Smooth muscle cell (in vitro differentiated cells): ENCODE measurements at regions not wholly inside any gene's neighbourhood (a gene's known extent, or its start where the extent isn't known, plus 50 kb on each side); places are given as distances from the start of the nearest gene placed in this dataset.

Source experiments
- DNase-seq: peaks from one replicate; lab custom pipeline; 2025; ENCODE audit not compliant: unreplicated experiment; lab: John Stamatoyannopoulos, UW
- H2AFZ ChIP-seq: fragments of 200-600 bp; sonication (generic); 2 replicates; pipeline ENCODE4 v1.6.0; 2016; ENCODE audit warnings: antibody characterized with exemption, low read depth, mild to moderate bottlenecking
- H3F3A ChIP-seq: fragments of 200-600 bp; sonication (generic); 2 replicates; pipeline ENCODE4 v1.6.0; 2017; ENCODE audit warnings: antibody characterized with exemption, low read depth
- H3K27ac ChIP-seq: fragments of 200-600 bp; sonication (generic); 2 replicates; pipeline ENCODE4 v1.5.1; 2016; ENCODE audit warnings: low read depth, mild to moderate bottlenecking
- H3K27me3 ChIP-seq: fragments of 200-600 bp; sonication (generic); 2 replicates; pipeline ENCODE4 v1.6.1; 2016; ENCODE audit warnings: low read depth, mild to moderate bottlenecking
- H3K36me3 ChIP-seq: fragments of 200-600 bp; sonication (generic); 2 replicates; pipeline ENCODE4 v1.5.1; 2016; ENCODE audit warnings: low read depth
- H3K4me1 ChIP-seq: fragments of 200-600 bp; sonication (generic); 2 replicates; pipeline ENCODE4 v1.5.1; 2016; ENCODE audit warnings: low read depth
- H3K4me2 ChIP-seq: fragments of 200-600 bp; sonication (generic); 2 replicates; pipeline ENCODE4 v1.6.0; 2016; ENCODE audit warnings: mild to moderate bottlenecking
- H3K4me3 ChIP-seq: fragments of 200-600 bp; sonication (generic); 2 replicates; pipeline ENCODE4 v1.5.1; 2016; ENCODE audit warnings: mild to moderate bottlenecking
- H3K79me2 ChIP-seq: fragments of 200-600 bp; sonication (generic); 2 replicates; pipeline ENCODE4 v1.6.0; 2016; ENCODE audit warnings: low read depth, mild to moderate bottlenecking
- H3K9ac ChIP-seq: fragments of 200-600 bp; sonication (generic); 2 replicates; pipeline ENCODE4 v1.6.0; 2016; ENCODE audit warnings: low read depth
- H3K9me3 ChIP-seq: fragments of 200-600 bp; sonication (generic); replicated peaks from 2 replicates; pipeline ENCODE4 v1.5.1; 2016; ENCODE audit warnings: low read depth
- H4K20me1 ChIP-seq: fragments of 200-600 bp; sonication (generic); 2 replicates; pipeline ENCODE4 v1.6.0; 2016; ENCODE audit warnings: low read depth
- CTCF ChIP-seq: fragments of 200-600 bp; sonication (generic); IDR thresholded peaks from 2 replicates; pipeline ENCODE4 v1.5.1; 2017; ENCODE audit warnings: borderline replicate concordance, mild to moderate bottlenecking, antibody characterized with exemption; ENCODE audit not compliant: insufficient read depth, poor library complexity, severe bottlenecking
- WGBS: methylation state at CpG from one replicate; pipeline ENCODE4 v1.1.7; 2016; ENCODE audit warnings: low lambda C conversion rate; 5-methylcytosine and 5-hydroxymethylcytosine counted together

- H3K9me3 ChIP-seq: no peaks in the 10 kb centered on the region
- no peak overlapping the region for H3K4me2 ChIP-seq
- WGBS: 82% methylated on average over 1 of the region's 1 CpG
These were observed 564.6 kb upstream of the FAT3 start for GRCh38 chr11:91660036-91660435.

DNA sequence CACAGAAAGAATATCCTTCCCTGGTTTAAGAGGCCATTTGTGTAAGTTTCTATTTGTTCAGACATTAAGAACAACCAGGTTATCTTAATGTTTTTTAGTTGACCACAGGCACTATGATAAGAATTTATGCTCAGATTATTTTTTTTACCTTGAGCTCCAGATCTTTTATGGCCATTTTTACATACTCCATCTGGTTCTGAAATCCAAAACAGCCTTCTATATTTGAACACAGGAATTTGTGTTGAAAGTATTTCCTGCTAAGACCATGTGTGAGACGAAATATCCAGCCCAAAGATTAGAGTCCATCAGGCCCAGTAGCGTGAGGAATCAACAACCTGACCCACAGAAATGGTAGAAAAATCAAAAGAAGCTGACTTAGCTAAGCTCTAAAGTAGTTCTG lies 569.9 kb upstream of the FAT3 start:
- Histone ChIP-seq H3K79me2 (no peaks in the 10 kb centered on the region), H3K27ac (no peak overlapping the region), H3K27me3 (no peaks in the 10 kb centered on the region), H3K4me1 (no peaks in the 10 kb centered on the region), H3K4me3 (no peak overlapping the region), H3F3A (no peaks in the 10 kb centered on the region), H3K36me3 (no peaks in the 10 kb centered on the region), H4K20me1 (no peaks in the 10 kb centered on the region), H2AFZ (no peak overlapping the region), H3K9me3 (no peaks in the 10 kb centered on the region), H3K9ac (no peak overlapping the region), H3K4me2 (no peak overlapping the region)
- no peak for DNase-seq
- no peak for TF ChIP-seq CTCF
- WGBS: 81% methylated on average over 2 of the region's 2 CpGs

More at GRCh38 chr11:91660036-91660435, 564.6 kb upstream of the FAT3 start:
- Histone ChIP-seq H3F3A (no peaks in the 10 kb centered on the region), H3K27me3 (no peaks in the 10 kb centered on the region), H3K9ac (no peak overlapping the region), H3K4me1 (peaks cover 4% of the 10 kb centered on the region), H3K4me3 (no peak overlapping the region), H4K20me1 (no peaks in the 10 kb centered on the region), H3K27ac (no peak overlapping the region), H3K36me3 (no peaks in the 10 kb centered on the region), H3K79me2 (no peaks in the 10 kb centered on the region), H2AFZ (no peak overlapping the region)
- DNase-seq: no peak
- no peak for TF ChIP-seq CTCF

GRCh38 chr11:91653079-91653754 lies 571.4 kb upstream of the FAT3 start:
- Histone ChIP-seq H3F3A (no peaks in the 10 kb centered on the region), H3K4me3 (no peak overlapping the region), H3K36me3 (no peaks in the 10 kb centered on the region), H3K4me1 (no peaks in the 10 kb centered on the region), H3K9ac (no peak overlapping the region), H3K9me3 (no peaks in the 10 kb centered on the region), H3K79me2 (no peaks in the 10 kb centered on the region), H3K4me2 (no peak overlapping the region), H3K27me3 (no peaks in the 10 kb centered on the region), H2AFZ (no peak overlapping the region), H3K27ac (no peak overlapping the region), H4K20me1 (no peaks in the 10 kb centered on the region)
- 78% methylated on average over 2 of the region's 2 CpGs for WGBS
- no peak for TF ChIP-seq CTCF
- DNase-seq: no peak

DNA sequence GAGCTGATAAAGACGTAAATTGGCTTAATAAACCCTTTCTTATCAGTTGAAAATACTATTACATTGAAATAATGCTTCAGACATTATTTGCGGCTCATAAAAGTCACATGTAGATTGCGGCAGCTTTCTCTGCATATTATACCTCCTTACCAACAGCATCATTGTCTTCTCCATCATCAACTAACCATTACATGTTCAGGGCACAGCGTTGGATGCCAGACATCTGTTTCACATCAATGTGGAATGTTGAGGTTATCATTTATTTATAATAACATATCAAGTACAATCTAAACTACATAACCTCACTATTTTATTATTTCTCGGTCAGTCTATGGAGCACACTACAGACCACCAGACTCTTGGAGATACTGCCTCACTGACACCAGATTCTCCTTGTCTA lies 573.8 kb upstream of the FAT3 start:
- H3K4me1 ChIP-seq: no peaks in the 10 kb centered on the region
- no peaks in the 10 kb centered on the region for H3K36me3 ChIP-seq
- no peaks in the 10 kb centered on the region for H3K79me2 ChIP-seq
- H2AFZ ChIP-seq: no peak overlapping the region
- no peak overlapping the region for H3K27ac ChIP-seq
- no peaks in the 10 kb centered on the region for H3K9me3 ChIP-seq
- no peaks in the 10 kb centered on the region for H3K27me3 ChIP-seq
- no peak overlapping the region for H3K4me2 ChIP-seq
- WGBS: 87% methylated on average over 5 of the region's 5 CpGs
- H4K20me1 ChIP-seq: no peaks in the 10 kb centered on the region
- H3K9ac ChIP-seq: no peak overlapping the region
- no peaks in the 10 kb centered on the region for H3F3A ChIP-seq
- no peak overlapping the region for H3K4me3 ChIP-seq
- DNase-seq: no peak
- no peak for TF ChIP-seq CTCF
